H9 (cell line): ENCODE measurements at regions not wholly inside any gene's neighbourhood (a gene's known extent, or its start where the extent isn't known, plus 50 kb on each side); places are given as distances from the start of the nearest gene placed in this dataset.

Source experiments
- DNase-seq: peaks from one replicate; pipeline ENCODE4 v3.0.0-alpha.2; 2017
- H2AFZ ChIP-seq: one replicate; pipeline ENCODE4 v1.6.1; 2013; ENCODE audit warnings: mild to moderate bottlenecking, low read length, control low read depth, moderate library complexity
- H2AK5ac ChIP-seq: 2 replicates; pipeline ENCODE4 v1.6.1; 2013; ENCODE audit warnings: low read length, control low read depth, mixed read lengths; ENCODE audit not compliant: insufficient read length
- H2BK120ac ChIP-seq: one replicate; pipeline ENCODE4 v1.6.1; 2013; ENCODE audit warnings: low read depth, mild to moderate bottlenecking, low read length, control low read depth, inconsistent platforms; ENCODE audit not compliant: poor library complexity, severe bottlenecking
- H2BK12ac ChIP-seq: 2 replicates; pipeline ENCODE4 v1.6.1; 2013; ENCODE audit warnings: low read length, control low read depth, mixed read lengths, low read depth; ENCODE audit not compliant: insufficient read length
- H2BK15ac ChIP-seq: 2 replicates; pipeline ENCODE4 v1.6.1; 2013; ENCODE audit warnings: low read depth, low read length, control low read depth
- H2BK20ac ChIP-seq: one replicate; pipeline ENCODE4 v1.6.1; 2013; ENCODE audit warnings: low read depth, mild to moderate bottlenecking, low read length, control low read depth, inconsistent platforms; ENCODE audit not compliant: poor library complexity, severe bottlenecking
- H2BK5ac ChIP-seq: 2 replicates; pipeline ENCODE4 v1.6.1; 2013; ENCODE audit warnings: low read length, control low read depth, mixed read lengths; ENCODE audit not compliant: insufficient read length
- H3K14ac ChIP-seq: 2 replicates; pipeline ENCODE4 v1.6.1; 2013; ENCODE audit warnings: low read length, control low read depth; ENCODE audit not compliant: insufficient read depth
- H3K18ac ChIP-seq: 2 replicates; pipeline ENCODE4 v1.6.1; 2013; ENCODE audit warnings: low read depth, mild to moderate bottlenecking, mixed read lengths, low read length, control low read depth; ENCODE audit not compliant: insufficient read length
- H3K23ac ChIP-seq: 2 replicates; pipeline ENCODE4 v1.6.1; 2013; ENCODE audit warnings: low read length, control low read depth, mixed read lengths, low read depth; ENCODE audit not compliant: insufficient read length
- H3K23me2 ChIP-seq: 2 replicates; pipeline ENCODE4 v1.6.1; 2013; ENCODE audit warnings: low read depth, mild to moderate bottlenecking, mixed read lengths, low read length, control low read depth; ENCODE audit not compliant: insufficient read length, poor library complexity, severe bottlenecking
- H3K27ac ChIP-seq: 2 replicates; pipeline ENCODE4 v1.5.1; 2013; ENCODE audit warnings: low read length, control low read depth, mixed read lengths, low read depth; ENCODE audit not compliant: insufficient read length
- H3K27me3 ChIP-seq: 2 replicates; pipeline ENCODE4 v1.6.1; 2013; ENCODE audit warnings: low read length, control low read depth, inconsistent platforms; ENCODE audit not compliant: insufficient read depth
- H3K4ac ChIP-seq: 2 replicates; pipeline ENCODE4 v1.6.1; 2013; ENCODE audit warnings: low read depth, mild to moderate bottlenecking, control low read depth, inconsistent platforms, low read length, moderate library complexity
- H3K4me1 ChIP-seq: 2 replicates; pipeline ENCODE4 v1.6.1; 2013; ENCODE audit warnings: low read length, control low read depth, inconsistent platforms; ENCODE audit not compliant: insufficient read depth
- H3K4me2 ChIP-seq: 2 replicates; pipeline ENCODE4 v1.6.1; 2013; ENCODE audit warnings: low read length, control low read depth, mixed read lengths; ENCODE audit not compliant: insufficient read length, insufficient read depth
- H3K56ac ChIP-seq: 2 replicates; pipeline ENCODE4 v1.6.1; 2013; ENCODE audit warnings: low read depth, mild to moderate bottlenecking, mixed read lengths, low read length, control low read depth; ENCODE audit not compliant: insufficient read length
- H3K79me1 ChIP-seq: 2 replicates; pipeline ENCODE4 v1.6.1; 2013; ENCODE audit warnings: low read depth, mild to moderate bottlenecking, moderate library complexity, low read length, control low read depth, inconsistent platforms; ENCODE audit not compliant: insufficient read depth, poor library complexity, severe bottlenecking
- H3K79me2 ChIP-seq: 2 replicates; pipeline ENCODE4 v1.6.1; 2013; ENCODE audit warnings: low read length, control low read depth, inconsistent platforms; ENCODE audit not compliant: insufficient read depth
- H3K9ac ChIP-seq: 2 replicates; pipeline ENCODE4 v1.6.1; 2013; ENCODE audit warnings: low read length, control low read depth, mixed read lengths; ENCODE audit not compliant: insufficient read length; ENCODE audit errors: extremely low read depth
- H3K9me3 ChIP-seq: one replicate; pipeline ENCODE4 v1.6.1; 2013; ENCODE audit warnings: low read depth, low read length, inconsistent platforms; ENCODE audit not compliant: control insufficient read depth
- H3T11ph ChIP-seq: one replicate; pipeline ENCODE4 v1.6.1; 2013; ENCODE audit warnings: mild to moderate bottlenecking, low read length, control low read depth, inconsistent platforms
- H4K20me1 ChIP-seq: one replicate; pipeline ENCODE4 v1.6.1; 2013; ENCODE audit not compliant: control insufficient read depth, insufficient read length, insufficient read depth
- H4K5ac ChIP-seq: 2 replicates; pipeline ENCODE4 v1.6.1; 2013; ENCODE audit warnings: low read depth, mild to moderate bottlenecking, mixed read lengths, low read length, control low read depth; ENCODE audit not compliant: insufficient read length
- H4K8ac ChIP-seq: replicated peaks from 2 replicates; pipeline ENCODE4 v1.6.1; 2013; ENCODE audit warnings: low read length, control low read depth, mixed read lengths, low read depth; ENCODE audit not compliant: insufficient read length
- H4K91ac ChIP-seq: 2 replicates; pipeline ENCODE4 v1.6.1; 2013; ENCODE audit warnings: low read depth, mild to moderate bottlenecking, moderate library complexity, mixed read lengths, low read length, control low read depth; ENCODE audit not compliant: insufficient read length
- H3K27ac Mint-ChIP-seq, 3 experiments: 2 replicates in 2 of 3; 3 replicates in 1 of 3; pipeline ENCODE4 v1.8.0; 2020 to 2021; ENCODE audit warnings: mixed read lengths in 3 of 3, mild to moderate bottlenecking in 1 of 3, moderate library complexity in 1 of 3
- H3K27me3 Mint-ChIP-seq: 2 replicates; pipeline ENCODE4 v1.8.0; 2021; ENCODE audit warnings: low read depth, mild to moderate bottlenecking, moderate library complexity, mixed read lengths
- H3K36me3 Mint-ChIP-seq, 3 experiments: 2 replicates in 2 of 3; 3 replicates in 1 of 3; pipeline ENCODE4 v1.8.0; 2020 to 2021; ENCODE audit warnings: low read depth in 3 of 3, mixed read lengths in 3 of 3; ENCODE audit not compliant: insufficient read depth in 1 of 3
- H3K4me1 Mint-ChIP-seq, 2 experiments: 2 replicates each; pipeline ENCODE4 v1.8.0; 2020; ENCODE audit warnings: mixed read lengths in 2 of 2
- H3K4me3 Mint-ChIP-seq, 2 experiments: 2 replicates in 1 of 2; 3 replicates in 1 of 2; pipeline ENCODE4 v1.8.0; 2020 to 2021; ENCODE audit warnings: mild to moderate bottlenecking in 2 of 2, mixed read lengths in 2 of 2, moderate library complexity in 1 of 2
- H3K9me3 Mint-ChIP-seq, 2 experiments: 2 replicates in 1 of 2; 3 replicates in 1 of 2; pipeline ENCODE4 v1.8.0; 2020; ENCODE audit warnings: mild to moderate bottlenecking in 2 of 2, mixed read lengths in 2 of 2, moderate library complexity in 1 of 2
- TF ChIP-seq, protein P1 (sequence below): fragments of 200-600 bp; sonication (generic); conservative IDR thresholded peaks from 3 replicates; pipeline ENCODE4 v1.8.0; 2021; ENCODE audit warnings: antibody characterized with exemption, mild to moderate bottlenecking

DNA sequence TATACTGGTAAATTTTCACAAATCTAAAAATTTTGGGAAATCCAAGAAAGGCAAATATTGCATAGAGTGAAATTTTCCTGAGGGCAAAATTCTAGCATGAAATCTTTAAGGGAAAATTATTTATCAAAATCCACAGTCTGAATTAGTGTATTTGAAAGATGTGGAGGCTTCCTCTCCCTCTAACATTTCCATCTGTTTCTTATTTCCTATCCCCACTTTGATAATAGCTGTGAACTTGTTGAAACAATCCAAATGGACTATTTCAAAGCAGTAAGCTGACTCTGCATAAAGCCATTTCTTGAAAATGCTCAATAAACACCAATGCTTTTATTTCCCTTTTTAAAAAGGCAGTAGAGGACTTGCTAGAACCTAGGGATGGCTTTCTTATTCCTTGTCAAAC lies 107.3 kb upstream of the PABPC4L start:
- Mint-ChIP-seq H3K27ac (no peak overlapping the region; a peak in 1 of 7 replicates), H3K36me3 (no peaks in the 10 kb centered on the region), H3K4me3 (no peak overlapping the region), H3K27me3 (no peaks in the 10 kb centered on the region), H3K4me1 (no peaks in the 10 kb centered on the region), H3K9me3 (no peaks in the 10 kb centered on the region)
- Histone ChIP-seq H3K18ac (no peak overlapping the region), H3K14ac (no peak overlapping the region), H2BK12ac (no peak overlapping the region), H3K4ac (no peak overlapping the region), H3K23me2 (no peaks in the 10 kb centered on the region), H2BK15ac (no peak overlapping the region), H4K91ac (no peak overlapping the region), H2BK20ac (no peak overlapping the region), H3K9me3 (no peaks in the 10 kb centered on the region), H4K8ac (no peak overlapping the region), H3K4me1 (no peaks in the 10 kb centered on the region), H3K27ac (no peak overlapping the region), H3K4me2 (no peak overlapping the region), H4K5ac (no peak overlapping the region), H3K79me1 (no peaks in the 10 kb centered on the region), H3K9ac (no peak overlapping the region), H2BK5ac (no peak overlapping the region), H2BK120ac (no peak overlapping the region), H3K23ac (no peak overlapping the region), H2AK5ac (no peak overlapping the region), H3K27me3 (no peaks in the 10 kb centered on the region), H3T11ph (no peak overlapping the region), H2AFZ (no peak overlapping the region), H3K79me2 (no peaks in the 10 kb centered on the region), H4K20me1 (no peaks in the 10 kb centered on the region), H3K56ac (no peak overlapping the region)
- no peak for DNase-seq
- TF ChIP-seq, protein P1, sequence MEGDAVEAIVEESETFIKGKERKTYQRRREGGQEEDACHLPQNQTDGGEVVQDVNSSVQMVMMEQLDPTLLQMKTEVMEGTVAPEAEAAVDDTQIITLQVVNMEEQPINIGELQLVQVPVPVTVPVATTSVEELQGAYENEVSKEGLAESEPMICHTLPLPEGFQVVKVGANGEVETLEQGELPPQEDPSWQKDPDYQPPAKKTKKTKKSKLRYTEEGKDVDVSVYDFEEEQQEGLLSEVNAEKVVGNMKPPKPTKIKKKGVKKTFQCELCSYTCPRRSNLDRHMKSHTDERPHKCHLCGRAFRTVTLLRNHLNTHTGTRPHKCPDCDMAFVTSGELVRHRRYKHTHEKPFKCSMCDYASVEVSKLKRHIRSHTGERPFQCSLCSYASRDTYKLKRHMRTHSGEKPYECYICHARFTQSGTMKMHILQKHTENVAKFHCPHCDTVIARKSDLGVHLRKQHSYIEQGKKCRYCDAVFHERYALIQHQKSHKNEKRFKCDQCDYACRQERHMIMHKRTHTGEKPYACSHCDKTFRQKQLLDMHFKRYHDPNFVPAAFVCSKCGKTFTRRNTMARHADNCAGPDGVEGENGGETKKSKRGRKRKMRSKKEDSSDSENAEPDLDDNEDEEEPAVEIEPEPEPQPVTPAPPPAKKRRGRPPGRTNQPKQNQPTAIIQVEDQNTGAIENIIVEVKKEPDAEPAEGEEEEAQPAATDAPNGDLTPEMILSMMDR: no peak
